CD8-positive, alpha-beta memory T cell (primary cell): ENCODE measurements at regions not wholly inside any gene's neighbourhood (a gene's known extent, or its start where the extent isn't known, plus 50 kb on each side); places are given as distances from the start of the nearest gene placed in this dataset.
A peak's percentile ranks its signal among the peaks of the same experiment; 100 is the strongest.
"Not testable (repeated sequence)": the region's sequence is repeated elsewhere in the genome, so short reads cannot be mapped to it uniquely, and the experiment has no call there.

Source experiments
- CTCF ChIA-PET: fragments of 350-600 bp; sonication (Branson Sonifier 250); formaldehyde crosslinking; loops from one replicate; lab custom pipeline; 2021; ENCODE audit warnings: antibody characterized with exemption; lab: Charles Lee
- POLR2A ChIA-PET: fragments of 350-600 bp; sonication (Branson Sonifier 250); formaldehyde crosslinking; loops from one replicate; lab custom pipeline; 2021; ENCODE audit warnings: antibody characterized with exemption; lab: Charles Lee
- DNase-seq, 5 donors: peaks; one replicate each; pipeline versions ENCODE4 v3.0.0 to v3.0.0-alpha.2; 2020 to 2022; ENCODE audit warnings: mixed read lengths in 1 of 5
- H3K27ac ChIP-seq: one replicate; pipeline ENCODE4 v1.7.0; 2013; ENCODE audit warnings: low read depth, mild to moderate bottlenecking, low read length, moderate library complexity
- H3K27me3 ChIP-seq: 2 replicates; pipeline ENCODE4 v1.7.0; 2013; ENCODE audit warnings: low read length, mild to moderate bottlenecking; ENCODE audit not compliant: insufficient read depth, poor library complexity, severe bottlenecking
- H3K36me3 ChIP-seq: 2 replicates; pipeline ENCODE4 v1.7.0; 2013; ENCODE audit warnings: mild to moderate bottlenecking, low read length, moderate library complexity; ENCODE audit not compliant: insufficient read depth
- H3K4me1 ChIP-seq: 2 replicates; pipeline ENCODE4 v1.7.0; 2013; ENCODE audit warnings: mild to moderate bottlenecking, low read length, moderate library complexity; ENCODE audit not compliant: insufficient read depth
- H3K4me3 ChIP-seq: 2 replicates; pipeline ENCODE4 v1.7.0; 2013; ENCODE audit warnings: mild to moderate bottlenecking, low read length
- H3K9me3 ChIP-seq: 2 replicates; pipeline ENCODE4 v1.7.0; 2013; ENCODE audit warnings: mild to moderate bottlenecking, low read length
- H3K27ac Mint-ChIP-seq, 8 donors: one replicate each; pipeline ENCODE4 v1.8.0; 2020 to 2021; ENCODE audit warnings: mixed read lengths in 8 of 8, mild to moderate bottlenecking in 6 of 8, inconsistent platforms in 3 of 8, moderate library complexity in 3 of 8
- H3K27me3 Mint-ChIP-seq, 2 donors: one replicate each; pipeline ENCODE4 v1.8.0; 2020 to 2021; ENCODE audit warnings: mixed read lengths in 2 of 2, mild to moderate bottlenecking in 1 of 2, moderate library complexity in 1 of 2
- H3K36me3 Mint-ChIP-seq, 3 donors: one replicate each; pipeline ENCODE4 v1.8.0; 2020 to 2021; ENCODE audit warnings: mixed read lengths in 3 of 3, inconsistent platforms in 1 of 3, mild to moderate bottlenecking in 1 of 3
- H3K4me1 Mint-ChIP-seq, 3 donors: one replicate each; pipeline ENCODE4 v1.8.0; 2020 to 2021; ENCODE audit warnings: mixed read lengths in 3 of 3, inconsistent platforms in 1 of 3, mild to moderate bottlenecking in 1 of 3
- H3K4me3 Mint-ChIP-seq, 7 donors: one replicate each; pipeline ENCODE4 v1.8.0; 2020 to 2021; ENCODE audit warnings: mixed read lengths in 7 of 7, mild to moderate bottlenecking in 6 of 7, moderate library complexity in 4 of 7, inconsistent platforms in 2 of 7
- H3K9me3 Mint-ChIP-seq, 5 donors: one replicate each; pipeline ENCODE4 v1.8.0; 2020 to 2022; ENCODE audit warnings: mixed read lengths in 5 of 5, mild to moderate bottlenecking in 3 of 5, moderate library complexity in 2 of 5, inconsistent platforms in 1 of 5

DNA sequence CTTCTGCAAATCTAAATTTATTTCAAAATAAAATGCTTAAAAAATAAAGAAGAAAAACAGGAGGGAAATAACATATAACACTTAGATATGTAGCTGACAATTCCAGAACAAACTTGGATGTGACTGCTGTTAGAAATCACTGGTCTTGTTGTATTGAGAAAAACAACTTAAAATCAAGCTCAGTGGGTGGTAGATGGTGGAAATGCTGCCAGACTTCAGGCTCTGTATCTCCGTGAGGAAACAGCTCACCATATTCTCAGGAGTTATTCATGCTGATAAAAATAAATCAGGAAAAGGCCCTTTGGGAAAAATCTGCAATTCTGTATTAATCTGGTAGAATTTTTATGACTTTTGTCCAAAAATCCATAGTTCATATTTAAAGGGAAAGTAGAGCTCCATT, 477.6 kb downstream of the RAP2B start:
- POLR2A ChIA-PET: no interaction called here
- Histone ChIP-seq H3K4me3 (no peak overlapping the region), H3K4me1 (peaks cover 29% of the 10 kb centered on the region), H3K36me3 (no peaks in the 10 kb centered on the region), H3K27ac (no peak overlapping the region), H3K27me3 (no peaks in the 10 kb centered on the region), H3K9me3 (no peaks in the 10 kb centered on the region)
- H3K27me3 Mint-ChIP-seq: no peaks in the 10 kb centered on the region
- peaks cover 0 to 9% (median 0%) of the 10 kb centered on the region in 5 donors for H3K9me3 Mint-ChIP-seq
- H3K4me1 Mint-ChIP-seq: peaks cover 43 to 49% (median 48%) of the 10 kb centered on the region in 3 donors
- H3K27ac Mint-ChIP-seq: no peak overlapping the region
- DNase-seq: no peak
- H3K36me3 Mint-ChIP-seq: peaks cover 0 to 7% (median 0%) of the 10 kb centered on the region in 3 donors
- H3K4me3 Mint-ChIP-seq: no peak overlapping the region
- CTCF ChIA-PET: interaction anchor here (1.4 to 2.0 kb wide), 2 partner anchors 9 to 15 kb away, joined by 5 to 7 read pairs; no protein-coding TSS in a partner anchor

DNA sequence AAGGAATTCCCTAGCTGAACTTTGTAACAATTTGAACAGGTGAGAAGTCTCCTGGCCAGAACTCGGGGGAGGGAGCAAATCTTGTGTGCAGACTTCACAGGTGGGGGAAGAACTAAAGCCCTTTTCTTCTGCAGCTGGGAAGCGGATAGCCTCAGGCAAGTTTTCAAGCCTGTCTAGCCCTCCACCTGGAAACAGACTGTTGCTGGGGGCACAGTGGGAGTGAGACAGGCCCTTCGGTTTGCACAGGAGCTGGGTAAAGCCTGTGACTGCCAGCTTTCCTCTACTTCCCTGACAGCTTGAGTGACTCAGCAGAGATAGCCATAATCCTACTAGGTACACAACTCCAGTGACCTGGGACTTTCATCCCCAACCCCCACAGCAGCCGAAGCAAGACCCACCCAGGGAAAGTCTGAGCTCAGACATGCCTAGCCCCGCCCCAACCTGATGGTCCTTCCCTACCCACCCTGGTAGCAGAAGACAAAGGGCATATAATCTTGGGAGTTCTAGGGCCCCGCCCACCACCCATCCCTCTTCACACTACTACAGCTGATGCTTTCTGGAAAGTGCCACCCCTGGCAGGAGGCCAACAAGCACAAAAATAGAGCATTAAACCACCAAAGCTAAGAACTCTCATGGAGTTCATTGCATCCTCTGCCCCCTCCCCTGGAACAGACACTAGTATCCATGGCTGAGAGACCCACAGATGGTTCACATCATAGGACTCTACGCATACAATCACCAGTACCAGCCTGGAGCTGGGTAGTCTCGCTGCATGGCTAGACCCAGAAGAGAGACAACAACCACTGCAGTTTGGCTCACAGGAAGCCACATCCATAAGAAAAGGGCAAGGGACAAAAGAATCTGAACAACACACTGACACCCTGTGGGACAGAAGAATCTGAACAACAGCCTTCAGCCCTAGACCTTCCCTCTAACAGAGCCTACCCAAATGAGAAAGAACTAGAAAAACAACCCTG, 479.0 kb downstream of the RAP2B start:
- Histone ChIP-seq H3K9me3 (no peaks in the 10 kb centered on the region), H3K4me3 (no peak overlapping the region), H3K27me3 (no peaks in the 10 kb centered on the region), H3K36me3 (no peaks in the 10 kb centered on the region), H3K4me1 (peaks cover 29% of the 10 kb centered on the region), H3K27ac (no peak overlapping the region)
- POLR2A ChIA-PET: interaction anchor here (0.6 kb wide), 1 partner anchor 16 kb away, joined by 3 read pairs; no protein-coding TSS in a partner anchor
- no peak overlapping the region for H3K4me3 Mint-ChIP-seq
- peak overlapping the region in 3 of 8 donors; percentile 25 to 74 (median 62) for H3K27ac Mint-ChIP-seq
- no peak for DNase-seq
- CTCF ChIA-PET: interaction anchor here (1.4 to 2.0 kb wide), 2 partner anchors 10 to 17 kb away, joined by 5 to 7 read pairs; no protein-coding TSS in a partner anchor
- H3K27me3 Mint-ChIP-seq: no peaks in the 10 kb centered on the region
- H3K4me1 Mint-ChIP-seq: peaks cover 42 to 53% (median 51%) of the 10 kb centered on the region in 3 donors
- H3K36me3 Mint-ChIP-seq: peaks cover 0 to 7% (median 0%) of the 10 kb centered on the region in 3 donors
- peaks cover 0 to 9% (median 0%) of the 10 kb centered on the region in 5 donors for H3K9me3 Mint-ChIP-seq

DNA sequence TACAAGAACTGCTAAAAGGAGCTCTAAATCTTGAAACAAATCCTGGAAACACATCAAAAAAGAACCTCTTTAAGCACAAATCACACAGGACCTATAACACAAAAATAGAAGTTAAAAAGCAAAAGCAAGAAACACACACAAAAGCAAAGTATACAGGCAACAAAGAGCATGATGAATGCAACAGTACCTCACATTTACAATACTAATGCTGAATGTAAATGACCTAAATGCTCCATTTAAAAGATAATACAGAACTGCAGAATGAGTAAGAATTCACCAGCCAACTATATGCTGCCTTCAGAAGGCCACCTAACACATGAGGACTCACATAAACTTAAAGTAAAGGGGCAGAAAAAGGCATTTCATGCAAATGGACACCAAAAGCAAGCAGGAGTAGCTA, 478.6 kb upstream of the ARHGEF26 start:
- peaks cover 42 to 53% (median 51%) of the 10 kb centered on the region in 3 donors for H3K4me1 Mint-ChIP-seq
- CTCF ChIA-PET, H3K27ac ChIP-seq, DNase-seq, H3K4me3 ChIP-seq, H3K9me3 ChIP-seq, H3K27me3 Mint-ChIP-seq, H3K9me3 Mint-ChIP-seq, H3K27me3 ChIP-seq, H3K36me3 ChIP-seq, POLR2A ChIA-PET, H3K36me3 Mint-ChIP-seq: not testable (repeated sequence)
- H3K4me1 ChIP-seq: peaks cover 29% of the 10 kb centered on the region
- H3K4me3 Mint-ChIP-seq: peak overlapping the region in 1 of 7 donors; percentile 2
- H3K27ac Mint-ChIP-seq: peak overlapping the region in 4 of 8 donors; percentile 47 to 87 (median 55)

DNA sequence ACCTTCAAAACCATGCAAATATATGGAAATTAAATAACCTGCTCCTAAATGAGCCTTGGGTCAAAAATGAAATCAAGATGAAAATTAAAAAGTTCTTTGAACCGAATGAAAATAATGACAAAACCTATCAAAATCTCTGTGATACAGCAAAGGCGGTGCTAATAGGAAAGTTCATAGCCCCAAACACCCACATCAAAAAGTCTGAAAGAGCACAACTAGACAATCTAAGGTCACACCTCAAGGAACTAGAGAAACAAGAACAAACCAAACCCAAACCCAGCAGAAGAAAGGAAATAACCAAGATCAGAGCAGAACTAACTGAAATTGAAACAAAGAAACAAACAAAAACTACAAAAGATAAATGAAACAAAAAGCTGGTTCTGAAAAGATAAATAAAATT, 477.7 kb upstream of the ARHGEF26 start:
- H3K36me3 Mint-ChIP-seq, H3K4me3 ChIP-seq, POLR2A ChIA-PET, CTCF ChIA-PET, H3K27me3 ChIP-seq, H3K27me3 Mint-ChIP-seq, H3K9me3 ChIP-seq, H3K36me3 ChIP-seq, H3K27ac ChIP-seq, H3K9me3 Mint-ChIP-seq: not testable (repeated sequence)
- peaks cover 42 to 53% (median 51%) of the 10 kb centered on the region in 3 donors for H3K4me1 Mint-ChIP-seq
- peak in 1 of 5 donors; percentile 62 for DNase-seq
- H3K4me1 ChIP-seq: peaks cover 29% of the 10 kb centered on the region
- peak overlapping the region; percentile 9 to 87 (median 73) for H3K27ac Mint-ChIP-seq
- peak overlapping the region; percentile 0 to 68 (median 64) for H3K4me3 Mint-ChIP-seq

DNA sequence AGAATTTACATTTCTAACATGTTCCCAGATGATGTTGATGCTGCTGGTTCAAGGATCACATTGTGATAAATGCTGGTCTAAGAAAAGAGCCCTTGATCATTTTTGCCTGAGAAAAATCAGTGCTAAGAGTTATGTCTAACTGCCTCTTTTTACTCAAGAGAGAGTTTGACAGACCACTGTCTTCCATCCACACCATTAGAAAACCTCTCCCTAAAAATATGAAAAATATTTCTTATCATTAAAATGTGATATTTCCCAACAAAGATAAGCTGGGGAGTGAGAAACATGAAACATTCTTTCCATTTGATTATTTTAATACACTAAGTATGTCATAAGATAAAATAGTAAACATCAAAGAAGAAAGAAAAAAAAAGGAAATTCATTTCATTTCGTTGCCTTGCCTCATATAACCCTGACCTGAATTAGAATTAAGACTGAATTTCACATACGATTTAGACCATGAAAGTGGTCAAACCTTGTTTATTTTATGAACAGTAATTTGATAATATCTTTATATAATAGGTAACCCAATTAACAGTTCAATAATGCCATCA, 471.8 kb upstream of the ARHGEF26 start:
- Mint-ChIP-seq H3K9me3 (no peaks in the 10 kb centered on the region), H3K27me3 (peaks cover 0 to 9% of the 10 kb centered on the region in 2 donors), H3K36me3 (peaks cover 0 to 13% (median 0%) of the 10 kb centered on the region in 3 donors), H3K4me1 (peaks cover 6 to 7% (median 6%) of the 10 kb centered on the region in 3 donors), H3K4me3 (no peak overlapping the region), H3K27ac (no peak overlapping the region)
- Histone ChIP-seq H3K9me3 (no peaks in the 10 kb centered on the region), H3K4me1 (peaks cover 1% of the 10 kb centered on the region), H3K27me3 (no peaks in the 10 kb centered on the region), H3K27ac (no peak overlapping the region), H3K4me3 (no peak overlapping the region), H3K36me3 (no peaks in the 10 kb centered on the region)
- no peak for DNase-seq
- ChIA-PET CTCF (no interaction called here), POLR2A (no interaction called here)

DNA sequence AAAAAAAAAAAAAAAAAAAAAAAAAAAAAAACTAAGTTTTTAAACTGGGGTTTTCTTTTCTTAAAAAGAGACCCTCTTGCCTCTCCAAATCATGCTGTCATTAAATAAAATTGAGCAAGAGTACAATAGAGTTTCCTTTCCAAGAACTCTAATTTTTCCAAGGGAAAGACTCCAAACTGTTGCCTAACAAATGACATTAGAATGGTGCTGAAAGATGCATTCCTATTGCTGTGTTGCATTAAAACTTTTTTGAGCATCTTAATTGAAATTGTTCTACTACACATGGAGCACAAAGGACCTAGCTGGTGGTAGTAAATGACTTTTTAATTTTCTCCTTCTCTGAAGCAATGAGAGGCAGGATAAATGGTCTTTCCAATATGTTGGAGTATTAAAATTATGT, 469.1 kb upstream of the ARHGEF26 start:
- ChIA-PET CTCF (no interaction called here), POLR2A (no interaction called here)
- Histone ChIP-seq H3K36me3 (no peaks in the 10 kb centered on the region), H3K27me3 (no peaks in the 10 kb centered on the region), H3K27ac (no peak overlapping the region), H3K9me3 (no peaks in the 10 kb centered on the region), H3K4me1 (no peaks in the 10 kb centered on the region), H3K4me3 (no peak overlapping the region)
- H3K36me3 Mint-ChIP-seq: peaks cover 0 to 20% (median 0%) of the 10 kb centered on the region in 3 donors
- no peak for DNase-seq
- no peak overlapping the region for H3K27ac Mint-ChIP-seq
- H3K9me3 Mint-ChIP-seq: peaks cover 0 to 2% (median 0%) of the 10 kb centered on the region in 5 donors
- H3K27me3 Mint-ChIP-seq: peaks cover 0 to 9% of the 10 kb centered on the region in 2 donors
- H3K4me1 Mint-ChIP-seq: no peaks in the 10 kb centered on the region
- H3K4me3 Mint-ChIP-seq: no peak overlapping the region

DNA sequence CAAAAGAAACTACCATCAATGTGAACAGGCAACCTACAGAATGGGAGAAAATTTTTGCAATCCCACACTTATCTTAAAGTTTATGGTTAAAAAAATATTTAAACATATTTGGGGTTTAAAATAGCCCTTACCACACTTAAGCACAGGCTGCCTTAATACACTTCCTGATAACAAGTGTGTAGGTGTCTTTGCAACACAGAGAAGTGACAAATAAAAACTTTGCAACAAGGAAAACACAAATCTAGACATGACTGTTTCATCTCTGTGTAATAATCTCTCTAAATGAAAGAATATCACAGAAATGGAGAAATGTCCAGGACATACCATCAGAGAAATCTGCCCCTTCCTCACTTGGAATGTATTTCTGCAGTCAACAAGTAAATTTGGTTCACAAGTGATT, 464.1 kb upstream of the ARHGEF26 start:
- CTCF ChIA-PET: no interaction called here
- no peaks in the 10 kb centered on the region for H3K27me3 ChIP-seq
- H3K27ac Mint-ChIP-seq: no peak overlapping the region

DNA sequence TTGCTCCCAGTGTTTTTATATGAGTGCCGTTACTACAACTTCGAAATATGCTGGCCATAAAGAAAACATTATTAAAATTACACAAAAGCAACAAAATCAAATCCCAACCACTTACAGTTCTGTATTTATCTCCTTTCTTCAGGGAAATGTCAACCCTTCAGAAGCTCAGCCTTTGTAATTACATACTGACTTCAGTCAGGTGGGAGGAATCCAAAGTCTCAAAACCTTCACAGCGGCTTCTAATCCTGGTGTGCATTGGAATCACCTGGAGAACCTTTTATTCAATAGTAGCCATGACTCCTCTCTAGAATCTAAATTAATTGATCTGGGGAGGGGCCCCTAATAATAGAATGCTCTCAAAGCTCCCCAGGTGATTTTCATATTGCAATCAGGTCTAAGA, 463.7 kb upstream of the ARHGEF26 start:
- H3K9me3 Mint-ChIP-seq: peaks cover 0 to 8% (median 4%) of the 10 kb centered on the region in 5 donors
- no peaks in the 10 kb centered on the region for H3K27me3 Mint-ChIP-seq

More for the DNA sequence above, 464.1 kb upstream of the ARHGEF26 start:
- Mint-ChIP-seq H3K4me3 (no peak overlapping the region), H3K27me3 (peaks cover 0 to 3% of the 10 kb centered on the region in 2 donors), H3K4me1 (no peaks in the 10 kb centered on the region), H3K36me3 (peaks cover 0 to 18% (median 0%) of the 10 kb centered on the region in 3 donors), H3K9me3 (peaks cover 0 to 8% (median 4%) of the 10 kb centered on the region in 5 donors)
- POLR2A ChIA-PET: interaction anchor here (0.7 kb wide), 1 partner anchor 16 kb away, joined by 3 read pairs; no protein-coding TSS in a partner anchor
- Histone ChIP-seq H3K27ac (no peak overlapping the region), H3K4me1 (no peaks in the 10 kb centered on the region), H3K36me3 (no peaks in the 10 kb centered on the region), H3K4me3 (no peak overlapping the region), H3K9me3 (no peaks in the 10 kb centered on the region)
- DNase-seq: no peak

More for the DNA sequence above, 463.7 kb upstream of the ARHGEF26 start:
- no peak for DNase-seq
- ChIA-PET POLR2A (no interaction called here), CTCF (no interaction called here)
- Histone ChIP-seq H3K27ac (no peak overlapping the region), H3K9me3 (no peaks in the 10 kb centered on the region), H3K4me1 (no peaks in the 10 kb centered on the region), H3K36me3 (no peaks in the 10 kb centered on the region), H3K4me3 (no peak overlapping the region), H3K27me3 (no peaks in the 10 kb centered on the region)
- peaks cover 0 to 18% (median 0%) of the 10 kb centered on the region in 3 donors for H3K36me3 Mint-ChIP-seq
- no peak overlapping the region for H3K4me3 Mint-ChIP-seq
- no peaks in the 10 kb centered on the region for H3K4me1 Mint-ChIP-seq
- H3K27ac Mint-ChIP-seq: no peak overlapping the region
